A549 (cell line): ENCODE measurements at regions not wholly inside any gene's neighbourhood (a gene's known extent, or its start where the extent isn't known, plus 50 kb on each side); places are given as distances from the start of the nearest gene placed in this dataset.

Experiments
- KDM1A ChIP-seq: fragments of 200-600 bp; sonication (generic); IDR thresholded peaks from 2 replicates; pipeline ENCODE4 v1.6.1; 2016; ENCODE audit warnings: low read depth, mild to moderate bottlenecking
- KDM5A ChIP-seq: fragments of 200-600 bp; sonication (generic); IDR thresholded peaks from 2 replicates; pipeline ENCODE4 v1.6.1; 2016; ENCODE audit warnings: antibody characterized with exemption, mild to moderate bottlenecking
- TF ChIP-seq, protein P1 (sequence below): fragments of >200 bp; sonication (Bioruptor Twin); formaldehyde crosslinking; IDR thresholded peaks from 3 replicates; pipeline ENCODE4 v1.5.1; 2016
- TF ChIP-seq, protein P2 (sequence below): fragments of 250-450 bp; sonication (Bioruptor Pico); IDR thresholded peaks from 2 replicates; pipeline ENCODE4 v1.5.0; 2020; ENCODE audit warnings: low read depth, mild to moderate bottlenecking, moderate library complexity

DNA sequence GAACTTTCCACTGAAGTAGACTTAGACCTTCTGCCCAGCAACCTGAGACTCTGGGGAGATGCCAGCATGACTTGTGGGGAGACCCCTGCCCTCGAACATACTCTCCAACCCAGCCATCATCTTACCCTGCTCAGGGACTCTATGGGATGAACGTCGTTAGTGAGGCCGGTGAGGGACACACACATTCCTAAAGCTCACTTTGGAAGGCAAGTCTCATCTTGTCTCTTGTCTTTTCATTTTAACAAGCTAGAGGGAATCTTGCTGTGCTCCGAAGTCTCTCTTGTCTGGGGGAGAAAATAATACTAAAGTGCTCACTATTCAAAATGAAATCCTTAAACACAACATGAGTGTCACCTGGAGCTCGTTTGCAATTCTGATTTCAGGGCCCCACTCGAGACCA lies 239.5 kb upstream of the HES1 start:
- TF ChIP-seq KDM5A (no peak), KDM1A (no peak)
- TF ChIP-seq, protein P1, sequence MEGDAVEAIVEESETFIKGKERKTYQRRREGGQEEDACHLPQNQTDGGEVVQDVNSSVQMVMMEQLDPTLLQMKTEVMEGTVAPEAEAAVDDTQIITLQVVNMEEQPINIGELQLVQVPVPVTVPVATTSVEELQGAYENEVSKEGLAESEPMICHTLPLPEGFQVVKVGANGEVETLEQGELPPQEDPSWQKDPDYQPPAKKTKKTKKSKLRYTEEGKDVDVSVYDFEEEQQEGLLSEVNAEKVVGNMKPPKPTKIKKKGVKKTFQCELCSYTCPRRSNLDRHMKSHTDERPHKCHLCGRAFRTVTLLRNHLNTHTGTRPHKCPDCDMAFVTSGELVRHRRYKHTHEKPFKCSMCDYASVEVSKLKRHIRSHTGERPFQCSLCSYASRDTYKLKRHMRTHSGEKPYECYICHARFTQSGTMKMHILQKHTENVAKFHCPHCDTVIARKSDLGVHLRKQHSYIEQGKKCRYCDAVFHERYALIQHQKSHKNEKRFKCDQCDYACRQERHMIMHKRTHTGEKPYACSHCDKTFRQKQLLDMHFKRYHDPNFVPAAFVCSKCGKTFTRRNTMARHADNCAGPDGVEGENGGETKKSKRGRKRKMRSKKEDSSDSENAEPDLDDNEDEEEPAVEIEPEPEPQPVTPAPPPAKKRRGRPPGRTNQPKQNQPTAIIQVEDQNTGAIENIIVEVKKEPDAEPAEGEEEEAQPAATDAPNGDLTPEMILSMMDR, result no peak
- TF ChIP-seq, protein P2, sequence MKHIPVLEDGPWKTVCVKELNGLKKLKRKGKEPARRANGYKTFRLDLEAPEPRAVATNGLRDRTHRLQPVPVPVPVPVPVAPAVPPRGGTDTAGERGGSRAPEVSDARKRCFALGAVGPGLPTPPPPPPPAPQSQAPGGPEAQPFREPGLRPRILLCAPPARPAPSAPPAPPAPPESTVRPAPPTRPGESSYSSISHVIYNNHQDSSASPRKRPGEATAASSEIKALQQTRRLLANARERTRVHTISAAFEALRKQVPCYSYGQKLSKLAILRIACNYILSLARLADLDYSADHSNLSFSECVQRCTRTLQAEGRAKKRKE, result no peak
